ENCODE measurements at regions not wholly inside any gene's neighbourhood (a gene's known extent, or its start where the extent isn't known, plus 50 kb on each side); places are given as distances from the start of the nearest gene placed in this dataset.

GRCh38 chr7:116398672-116399071 lies 100.9 kb upstream of the CAV2 start:
- Histone ChIP-seq H3K4me1 (no peaks in the 10 kb centered on the region), H3K27ac (no peak overlapping the region), H3K4me3 (no peak overlapping the region), H3K36me3 (no peaks in the 10 kb centered on the region), H3K27me3 (no peaks in the 10 kb centered on the region), H3K9me3 (no peaks in the 10 kb centered on the region)
- no peak for DNase-seq
- no peak for TF ChIP-seq POLR2A (IDR thresholded peaks at IDR 0.05)
- TF ChIP-seq, protein P1, sequence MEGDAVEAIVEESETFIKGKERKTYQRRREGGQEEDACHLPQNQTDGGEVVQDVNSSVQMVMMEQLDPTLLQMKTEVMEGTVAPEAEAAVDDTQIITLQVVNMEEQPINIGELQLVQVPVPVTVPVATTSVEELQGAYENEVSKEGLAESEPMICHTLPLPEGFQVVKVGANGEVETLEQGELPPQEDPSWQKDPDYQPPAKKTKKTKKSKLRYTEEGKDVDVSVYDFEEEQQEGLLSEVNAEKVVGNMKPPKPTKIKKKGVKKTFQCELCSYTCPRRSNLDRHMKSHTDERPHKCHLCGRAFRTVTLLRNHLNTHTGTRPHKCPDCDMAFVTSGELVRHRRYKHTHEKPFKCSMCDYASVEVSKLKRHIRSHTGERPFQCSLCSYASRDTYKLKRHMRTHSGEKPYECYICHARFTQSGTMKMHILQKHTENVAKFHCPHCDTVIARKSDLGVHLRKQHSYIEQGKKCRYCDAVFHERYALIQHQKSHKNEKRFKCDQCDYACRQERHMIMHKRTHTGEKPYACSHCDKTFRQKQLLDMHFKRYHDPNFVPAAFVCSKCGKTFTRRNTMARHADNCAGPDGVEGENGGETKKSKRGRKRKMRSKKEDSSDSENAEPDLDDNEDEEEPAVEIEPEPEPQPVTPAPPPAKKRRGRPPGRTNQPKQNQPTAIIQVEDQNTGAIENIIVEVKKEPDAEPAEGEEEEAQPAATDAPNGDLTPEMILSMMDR (IDR thresholded peaks at IDR 0.05) = no peak
- intact Hi-C loops (cut with DNase I; ENCODE audit: low total_unique reads) = no loop called here

DNA sequence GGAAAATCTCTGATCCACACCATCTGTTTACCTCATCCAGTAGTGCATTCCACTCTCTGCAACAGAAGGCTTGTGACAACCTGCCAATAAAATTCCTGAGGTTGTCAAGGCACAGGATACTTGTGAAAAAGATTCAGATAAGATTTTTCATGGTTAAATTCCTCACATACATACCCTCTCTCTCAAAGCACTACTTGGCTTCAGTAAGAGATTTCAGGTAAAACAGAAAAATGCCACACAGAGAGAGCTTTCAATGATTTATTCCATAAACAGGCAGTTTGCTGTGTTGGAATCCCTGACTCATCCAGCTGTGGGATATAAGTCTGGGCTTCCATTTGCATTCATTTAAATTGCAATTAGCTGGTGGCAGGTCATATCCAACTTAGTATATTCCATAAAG lies 99.7 kb upstream of the CAV2 start:
- Histone ChIP-seq H3K9me3 (no peaks in the 10 kb centered on the region), H3K27me3 (no peaks in the 10 kb centered on the region), H3K4me1 (peaks cover 0 to 7% of the 10 kb centered on the region in 2 donors), H3K4me3 (no peak overlapping the region), H3K36me3 (no peaks in the 10 kb centered on the region), H3K27ac (no peak overlapping the region)
- TF ChIP-seq, protein P1 (IDR thresholded peaks at IDR 0.05) = no peak
- TF ChIP-seq POLR2A (IDR thresholded peaks at IDR 0.05) = no peak
- DNase-seq = no peak
- intact Hi-C loops (cut with DNase I; ENCODE audit: low total_unique reads) = no loop called here

DNA sequence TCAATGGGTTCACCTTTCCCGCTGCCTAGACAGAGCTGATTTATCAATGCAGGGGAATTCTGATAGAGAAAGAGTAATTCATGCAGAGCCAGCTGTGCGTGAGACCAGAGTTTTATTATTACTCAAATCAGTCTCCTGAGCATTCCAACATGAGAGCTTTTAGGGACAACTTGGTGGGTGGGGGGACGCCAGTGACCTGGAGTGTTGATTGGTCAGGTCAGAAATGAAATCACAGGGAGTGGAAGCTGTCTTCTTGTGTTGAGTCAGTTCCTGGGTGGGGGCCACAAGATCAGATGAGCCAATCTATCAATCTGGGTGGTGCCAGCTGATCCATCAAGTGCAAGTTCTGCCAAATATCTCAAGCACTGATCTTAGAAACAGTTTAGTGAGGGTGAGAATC lies 99.0 kb upstream of the CAV2 start:
- Histone ChIP-seq H3K9me3 (no peaks in the 10 kb centered on the region), H3K4me1 (peaks cover 0 to 7% of the 10 kb centered on the region in 2 donors), H3K36me3 (no peaks in the 10 kb centered on the region), H3K27ac (no peak overlapping the region), H3K4me3 (no peak overlapping the region), H3K27me3 (no peaks in the 10 kb centered on the region)
- DNase-seq = no peak
- TF ChIP-seq POLR2A (IDR thresholded peaks at IDR 0.05) = no peak
- TF ChIP-seq, protein P1 (IDR thresholded peaks at IDR 0.05) = no peak
- intact Hi-C loops (cut with DNase I; ENCODE audit: low total_unique reads) = no loop called here

- DNase-seq = no peak
- H3K9me3 ChIP-seq = no peaks in the 10 kb centered on the region
- intact Hi-C loops (cut with DNase I; ENCODE audit: low total_unique reads) = no loop called here
- H3K4me1 ChIP-seq = peaks cover 0 to 7% of the 10 kb centered on the region in 2 donors
- no peak overlapping the region for H3K4me3 ChIP-seq
- no peaks in the 10 kb centered on the region for H3K36me3 ChIP-seq
- no peak overlapping the region for H3K27ac ChIP-seq
- TF ChIP-seq, protein P1 (IDR thresholded peaks at IDR 0.05) = no peak
- no peak for TF ChIP-seq POLR2A (IDR thresholded peaks at IDR 0.05)
- H3K27me3 ChIP-seq = no peaks in the 10 kb centered on the region
These were observed 97.8 kb upstream of the CAV2 start for GRCh38 chr7:116401711-116402110.

- Histone ChIP-seq H3K27me3 (no peaks in the 10 kb centered on the region), H3K36me3 (no peaks in the 10 kb centered on the region), H3K4me1 (peaks cover 0 to 7% of the 10 kb centered on the region in 2 donors), H3K9me3 (no peaks in the 10 kb centered on the region), H3K4me3 (no peak overlapping the region), H3K27ac (peak overlapping the region in 1 of 2 donors; percentile 13)
- intact Hi-C loops (cut with DNase I; ENCODE audit: low total_unique reads) = no loop called here
- TF ChIP-seq, protein P1 (IDR thresholded peaks at IDR 0.05) = no peak
- TF ChIP-seq POLR2A (IDR thresholded peaks at IDR 0.05) = no peak
- no peak for DNase-seq
These were observed 96.3 kb upstream of the CAV2 start for GRCh38 chr7:116403265-116403664.

Data from uterus (tissue), 3 donors.